Thyroid gland (tissue), 4 donors: ENCODE measurements at regions not wholly inside any gene's neighbourhood (a gene's known extent, or its start where the extent isn't known, plus 50 kb on each side); places are given as distances from the start of the nearest gene placed in this dataset.
A peak's percentile ranks its signal among the peaks of the same experiment; 100 is the strongest.

Experiments used
- DNase-seq, 2 donors: peaks; one replicate each; pipeline ENCODE4 v3.0.0-alpha.2; 2019
- H3K27ac ChIP-seq, 3 donors: fragments of 200-600 bp; sonication (generic); 1 replicate in 2 of 3; 2 replicates in 1 of 3; pipeline ENCODE4 v1.5.1; 2016 to 2019; ENCODE audit warnings: mild to moderate bottlenecking in 1 of 3, moderate library complexity in 1 of 3
- H3K27me3 ChIP-seq: fragments of 200-600 bp; sonication (generic); one replicate; pipeline ENCODE4 v1.5.1; 2019
- H3K36me3 ChIP-seq, 2 donors: fragments of 200-600 bp; sonication (generic); one replicate each; pipeline ENCODE4 v1.5.1; 2016 to 2019
- H3K4me1 ChIP-seq, 2 donors: fragments of 200-600 bp; sonication (generic); one replicate each; pipeline ENCODE4 v1.5.1; 2017 to 2019
- H3K4me3 ChIP-seq, 3 donors: fragments of 200-600 bp; sonication (generic); replicated peaks in 1 of 3; 1 replicate in 2 of 3; 2 replicates in 1 of 3; pipeline ENCODE4 v1.5.1; 2016; ENCODE audit warnings: mild to moderate bottlenecking in 1 of 3
- H3K9me3 ChIP-seq: fragments of 200-600 bp; sonication (generic); one replicate; pipeline ENCODE4 v1.5.1; 2017
- CTCF ChIP-seq, 6 experiments: fragments of 200-600 bp in 3 of 6; fragments of 450-650 bp in 3 of 6; sonication (generic) in 3 of 6; IDR thresholded peaks; one replicate each; pipeline ENCODE4 v1.5.1; 2016 to 2019; ENCODE audit warnings: antibody characterized with exemption in 6 of 6, mild to moderate bottlenecking in 2 of 6, inconsistent platforms in 1 of 6, moderate library complexity in 1 of 6
- POLR2A ChIP-seq, 2 donors: fragments of 450-650 bp; IDR thresholded peaks; one replicate each; pipeline ENCODE4 v1.6.1; 2017; ENCODE audit warnings: antibody characterized with exemption in 2 of 2, mild to moderate bottlenecking in 2 of 2, moderate library complexity in 1 of 2
- WGBS, 2 donors: methylation state at CpG; one replicate each; pipeline ENCODE4 v1.1.5; 2017; 5-methylcytosine and 5-hydroxymethylcytosine counted together
- intact Hi-C: fragments of 100-400 bp; cut with DNase I; formaldehyde crosslinking; loops from one replicate; pipeline ENCODE4 v1.15.1; 2023

DNA sequence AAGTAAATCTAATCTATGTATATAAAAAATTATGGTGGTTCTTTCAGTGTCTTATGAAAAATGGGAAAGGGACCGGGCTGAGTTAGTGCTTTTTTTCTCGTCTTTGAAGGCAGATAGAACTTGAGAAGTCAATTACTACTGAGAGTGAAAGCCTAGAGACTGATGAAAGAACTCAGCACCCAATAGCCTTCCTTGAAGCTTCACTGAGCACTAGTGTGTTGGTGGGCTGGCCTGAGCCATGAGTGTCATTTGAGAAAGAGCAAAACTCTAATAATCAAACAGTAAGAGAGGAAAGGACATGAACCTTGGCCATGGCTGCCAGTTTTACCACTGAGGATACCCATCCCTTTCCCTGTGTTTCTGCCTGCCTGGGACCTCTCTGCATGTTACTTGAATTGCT is 428.3 kb upstream of the RASGRP1 start:
- no peaks in the 10 kb centered on the region for H3K9me3 ChIP-seq
- TF ChIP-seq POLR2A (IDR thresholded peaks at IDR 0.05), result no peak
- TF ChIP-seq CTCF (IDR thresholded peaks at IDR 0.05), result no peak
- H3K36me3 ChIP-seq, result no peaks in the 10 kb centered on the region
- H3K27me3 ChIP-seq, result no peaks in the 10 kb centered on the region
- no peak overlapping the region for H3K4me3 ChIP-seq
- no peak overlapping the region for H3K27ac ChIP-seq
- no peaks in the 10 kb centered on the region for H3K4me1 ChIP-seq
- intact Hi-C loops, result no loop called here
- DNase-seq, result no peak
- 65 to 71% methylated on average over 2 of the region's 2 CpGs for WGBS, 2 donors

DNA sequence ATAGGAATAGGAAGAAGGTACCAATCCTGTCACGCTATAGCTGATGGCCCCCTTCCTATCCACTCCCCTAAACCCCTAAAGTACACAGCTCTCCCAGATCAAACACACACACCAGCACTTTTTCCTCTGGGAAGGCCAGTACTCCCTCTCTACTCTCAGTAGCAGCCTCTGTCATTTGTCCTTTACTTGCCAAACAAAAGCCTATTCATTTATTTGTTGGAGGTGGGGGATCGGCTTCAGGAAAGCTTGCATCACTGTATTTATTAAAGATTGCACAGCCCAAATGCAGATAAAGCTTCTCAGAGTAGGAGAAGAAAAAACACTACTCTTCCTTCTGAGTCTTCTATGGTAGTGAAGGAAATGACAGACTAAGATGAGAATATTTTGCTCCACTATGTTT is 429.7 kb upstream of the RASGRP1 start:
- intact Hi-C loops, result no loop called here
- DNase-seq, result no peak
- TF ChIP-seq CTCF (IDR thresholded peaks at IDR 0.05), result no peak
- no peak for TF ChIP-seq POLR2A (IDR thresholded peaks at IDR 0.05)

GRCh38 chr15:38996111-38996631 is 431.6 kb upstream of the RASGRP1 start:
- H3K4me3 ChIP-seq, result no peak overlapping the region
- no peaks in the 10 kb centered on the region for H3K27me3 ChIP-seq
- no peak for TF ChIP-seq POLR2A (IDR thresholded peaks at IDR 0.05)
- TF ChIP-seq CTCF (IDR thresholded peaks at IDR 0.05), result no peak
- WGBS, 2 donors, result 56 to 63% methylated on average over 3 of the region's 3 CpGs
- no peaks in the 10 kb centered on the region for H3K9me3 ChIP-seq
- no peak overlapping the region for H3K27ac ChIP-seq
- no peaks in the 10 kb centered on the region for H3K36me3 ChIP-seq
- intact Hi-C loops, result no loop called here
- no peaks in the 10 kb centered on the region for H3K4me1 ChIP-seq
- DNase-seq, result no peak

More for the DNA sequence above, 429.7 kb upstream of the RASGRP1 start:
- Histone ChIP-seq H3K27ac (no peak overlapping the region), H3K27me3 (no peaks in the 10 kb centered on the region), H3K36me3 (no peaks in the 10 kb centered on the region), H3K4me3 (no peak overlapping the region), H3K9me3 (no peaks in the 10 kb centered on the region), H3K4me1 (no peaks in the 10 kb centered on the region)
- 65 to 75% methylated on average over 2 of the region's 2 CpGs for WGBS, 2 donors

GRCh38 chr15:38997841-38998240 is 433.2 kb upstream of the RASGRP1 start:
- Histone ChIP-seq H3K4me3 (no peak overlapping the region), H3K4me1 (no peaks in the 10 kb centered on the region), H3K36me3 (no peaks in the 10 kb centered on the region), H3K27ac (no peak overlapping the region), H3K27me3 (no peaks in the 10 kb centered on the region), H3K9me3 (no peaks in the 10 kb centered on the region)
- intact Hi-C loops, result no loop called here
- no peak for DNase-seq
- WGBS, 2 donors, result 80 to 86% methylated on average over 1 of the region's 1 CpG
- TF ChIP-seq CTCF (IDR thresholded peaks at IDR 0.05) (no peak), POLR2A (IDR thresholded peaks at IDR 0.05) (no peak)

- H3K4me1 ChIP-seq, result no peaks in the 10 kb centered on the region
- no peak overlapping the region for H3K4me3 ChIP-seq
- H3K27ac ChIP-seq, result no peak overlapping the region
- H3K9me3 ChIP-seq, result no peaks in the 10 kb centered on the region
- H3K27me3 ChIP-seq, result no peaks in the 10 kb centered on the region
- intact Hi-C loops, result no loop called here
- TF ChIP-seq CTCF (IDR thresholded peaks at IDR 0.05) (no peak), POLR2A (IDR thresholded peaks at IDR 0.05) (no peak)
- WGBS, 2 donors, result 95 to 98% methylated on average over 9 to 10 of the region's 10 CpGs
- DNase-seq, result peak in 1 of 2 donors; percentile 1
- no peaks in the 10 kb centered on the region for H3K36me3 ChIP-seq
Observed at GRCh38 chr15:39000008-39000734, 435.6 kb upstream of the RASGRP1 start.
